Thyroid gland (tissue), 4 donors: ENCODE measurements at regions not wholly inside any gene's neighbourhood (a gene's known extent, or its start where the extent isn't known, plus 50 kb on each side); places are given as distances from the start of the nearest gene placed in this dataset.

Experiments
- DNase-seq, 2 donors: peaks; one replicate each; pipeline ENCODE4 v3.0.0-alpha.2; 2019
- H3K27ac ChIP-seq, 3 donors: fragments of 200-600 bp; sonication (generic); 1 replicate in 2 of 3; 2 replicates in 1 of 3; pipeline ENCODE4 v1.5.1; 2016 to 2019; ENCODE audit warnings: mild to moderate bottlenecking in 1 of 3, moderate library complexity in 1 of 3
- H3K27me3 ChIP-seq: fragments of 200-600 bp; sonication (generic); one replicate; pipeline ENCODE4 v1.5.1; 2019
- H3K36me3 ChIP-seq, 2 donors: fragments of 200-600 bp; sonication (generic); one replicate each; pipeline ENCODE4 v1.5.1; 2016 to 2019
- H3K4me1 ChIP-seq, 2 donors: fragments of 200-600 bp; sonication (generic); one replicate each; pipeline ENCODE4 v1.5.1; 2017 to 2019
- H3K4me3 ChIP-seq, 3 donors: fragments of 200-600 bp; sonication (generic); replicated peaks in 1 of 3; 1 replicate in 2 of 3; 2 replicates in 1 of 3; pipeline ENCODE4 v1.5.1; 2016; ENCODE audit warnings: mild to moderate bottlenecking in 1 of 3
- H3K9me3 ChIP-seq: fragments of 200-600 bp; sonication (generic); one replicate; pipeline ENCODE4 v1.5.1; 2017
- POLR2A ChIP-seq, 2 donors: fragments of 450-650 bp; IDR thresholded peaks; one replicate each; pipeline ENCODE4 v1.6.1; 2017; ENCODE audit warnings: antibody characterized with exemption in 2 of 2, mild to moderate bottlenecking in 2 of 2, moderate library complexity in 1 of 2
- WGBS, 2 donors: methylation state at CpG; one replicate each; pipeline ENCODE4 v1.1.5; 2017; 5-methylcytosine and 5-hydroxymethylcytosine counted together
- intact Hi-C: fragments of 100-400 bp; cut with DNase I; formaldehyde crosslinking; loops from one replicate; pipeline ENCODE4 v1.15.1; 2023
- TF ChIP-seq, protein P1 (sequence below), 6 experiments: fragments of 200-600 bp in 3 of 6; fragments of 450-650 bp in 3 of 6; sonication (generic) in 3 of 6; IDR thresholded peaks; one replicate each; pipeline ENCODE4 v1.5.1; 2016 to 2019; ENCODE audit warnings: antibody characterized with exemption in 6 of 6, mild to moderate bottlenecking in 2 of 6, inconsistent platforms in 1 of 6, moderate library complexity in 1 of 6

DNA sequence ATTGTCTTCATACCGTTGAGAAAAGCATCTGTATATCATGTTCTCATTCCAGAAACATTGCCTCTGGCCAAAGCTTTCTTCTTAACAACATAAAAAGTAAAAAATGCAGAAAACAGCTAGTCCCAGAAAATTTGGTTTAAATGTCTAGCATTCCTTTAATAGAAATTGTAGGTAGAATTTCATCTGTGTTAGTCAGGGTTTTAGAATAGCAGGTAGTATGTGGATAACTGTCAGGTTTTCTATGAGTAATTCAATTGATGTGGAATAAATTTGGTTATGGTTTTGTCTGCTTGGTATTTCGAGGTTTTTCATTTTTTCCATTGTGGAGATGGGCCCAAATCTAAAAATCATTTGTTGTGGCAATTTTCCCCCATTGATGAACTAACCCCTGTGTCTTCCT, 616.7 kb downstream of the KCNJ2 start:
- intact Hi-C loops, result no loop called here
- DNase-seq, result no peak
- Histone ChIP-seq H3K4me1 (no peaks in the 10 kb centered on the region), H3K9me3 (no peaks in the 10 kb centered on the region), H3K36me3 (no peaks in the 10 kb centered on the region), H3K27ac (no peak overlapping the region), H3K4me3 (no peak overlapping the region), H3K27me3 (no peaks in the 10 kb centered on the region)
- 85 to 87% methylated on average over 2 of the region's 2 CpGs for WGBS, 2 donors
- no peak for TF ChIP-seq POLR2A (IDR thresholded peaks at IDR 0.05)
- TF ChIP-seq, protein P1, sequence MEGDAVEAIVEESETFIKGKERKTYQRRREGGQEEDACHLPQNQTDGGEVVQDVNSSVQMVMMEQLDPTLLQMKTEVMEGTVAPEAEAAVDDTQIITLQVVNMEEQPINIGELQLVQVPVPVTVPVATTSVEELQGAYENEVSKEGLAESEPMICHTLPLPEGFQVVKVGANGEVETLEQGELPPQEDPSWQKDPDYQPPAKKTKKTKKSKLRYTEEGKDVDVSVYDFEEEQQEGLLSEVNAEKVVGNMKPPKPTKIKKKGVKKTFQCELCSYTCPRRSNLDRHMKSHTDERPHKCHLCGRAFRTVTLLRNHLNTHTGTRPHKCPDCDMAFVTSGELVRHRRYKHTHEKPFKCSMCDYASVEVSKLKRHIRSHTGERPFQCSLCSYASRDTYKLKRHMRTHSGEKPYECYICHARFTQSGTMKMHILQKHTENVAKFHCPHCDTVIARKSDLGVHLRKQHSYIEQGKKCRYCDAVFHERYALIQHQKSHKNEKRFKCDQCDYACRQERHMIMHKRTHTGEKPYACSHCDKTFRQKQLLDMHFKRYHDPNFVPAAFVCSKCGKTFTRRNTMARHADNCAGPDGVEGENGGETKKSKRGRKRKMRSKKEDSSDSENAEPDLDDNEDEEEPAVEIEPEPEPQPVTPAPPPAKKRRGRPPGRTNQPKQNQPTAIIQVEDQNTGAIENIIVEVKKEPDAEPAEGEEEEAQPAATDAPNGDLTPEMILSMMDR (IDR thresholded peaks at IDR 0.05), result no peak

DNA sequence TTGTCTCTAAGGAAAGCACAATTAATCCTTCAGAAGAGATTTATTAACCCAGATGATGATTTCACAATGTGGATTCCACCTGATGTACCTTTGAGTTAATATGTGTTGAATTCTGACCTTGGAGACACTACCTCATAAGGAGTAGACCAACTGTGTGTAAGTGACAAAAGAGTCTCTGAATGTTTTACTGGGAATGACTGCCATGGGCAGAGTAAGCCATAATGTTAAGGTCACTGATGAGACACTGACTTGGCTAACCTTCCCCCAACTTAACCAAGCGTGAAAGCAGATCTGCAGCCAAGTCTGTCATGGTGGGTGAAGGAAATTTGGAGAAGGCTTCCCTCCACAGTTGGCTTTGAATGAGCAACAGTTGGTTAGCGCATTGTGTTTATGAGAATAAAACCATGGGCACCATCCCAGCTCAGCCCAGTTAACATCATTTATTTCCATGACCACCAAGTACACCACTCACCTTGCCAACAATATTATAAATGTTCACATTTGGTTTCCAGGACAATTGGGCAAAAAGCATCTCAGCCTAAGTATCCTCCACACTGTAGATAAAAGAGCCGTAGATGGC, 618.5 kb downstream of the KCNJ2 start:
- Histone ChIP-seq H3K4me1 (no peaks in the 10 kb centered on the region), H3K4me3 (no peak overlapping the region), H3K36me3 (no peaks in the 10 kb centered on the region), H3K27ac (no peak overlapping the region), H3K27me3 (no peaks in the 10 kb centered on the region), H3K9me3 (no peaks in the 10 kb centered on the region)
- intact Hi-C loops, result no loop called here
- TF ChIP-seq, protein P1 (IDR thresholded peaks at IDR 0.05), result no peak
- TF ChIP-seq POLR2A (IDR thresholded peaks at IDR 0.05), result no peak
- 92% methylated on average over 3 of the region's 3 CpGs for WGBS, 2 donors
- DNase-seq, result no peak

DNA sequence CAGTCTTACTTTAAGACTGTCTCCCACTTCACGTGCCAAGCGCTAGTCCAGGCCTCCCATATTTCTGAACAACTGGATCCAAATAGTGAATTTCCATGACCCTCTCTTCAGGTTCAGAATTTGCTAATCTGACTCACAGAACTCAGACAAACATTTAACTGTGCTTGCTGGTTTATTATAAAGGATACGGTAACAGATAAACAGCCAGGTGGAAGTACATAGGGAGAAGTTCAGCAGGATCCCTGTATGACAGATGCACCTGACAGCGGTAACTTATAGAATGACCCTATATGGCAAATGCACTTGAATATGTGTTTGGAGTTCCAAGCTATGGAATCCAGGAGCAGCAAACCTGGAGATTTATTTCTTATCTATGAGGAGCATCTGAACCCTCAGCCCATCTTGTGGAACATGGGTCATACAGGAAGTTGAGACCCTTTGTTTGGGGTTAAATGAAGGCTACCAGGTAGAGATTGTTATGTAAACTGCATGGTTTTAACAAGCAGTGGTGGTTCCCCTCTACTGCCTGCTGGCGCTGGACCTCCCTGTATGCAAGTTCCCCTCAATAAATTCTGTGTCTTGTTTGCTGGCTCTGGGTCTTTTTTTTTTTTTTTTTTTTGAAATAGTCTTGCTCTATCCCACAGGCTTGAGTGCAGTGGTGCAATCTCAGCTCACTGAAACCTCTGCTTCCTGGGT, 622.6 kb downstream of the KCNJ2 start:
- no peaks in the 10 kb centered on the region for H3K36me3 ChIP-seq
- TF ChIP-seq POLR2A (IDR thresholded peaks at IDR 0.05), result no peak
- TF ChIP-seq, protein P1 (IDR thresholded peaks at IDR 0.05), result no peak
- no peak overlapping the region for H3K27ac ChIP-seq
- H3K4me3 ChIP-seq, result no peak overlapping the region
- no peaks in the 10 kb centered on the region for H3K27me3 ChIP-seq
- intact Hi-C loops, result no loop called here
- WGBS, 2 donors, result 89 to 93% methylated on average over 5 of the region's 5 CpGs
- H3K9me3 ChIP-seq, result no peaks in the 10 kb centered on the region
- no peaks in the 10 kb centered on the region for H3K4me1 ChIP-seq
- no peak for DNase-seq

DNA sequence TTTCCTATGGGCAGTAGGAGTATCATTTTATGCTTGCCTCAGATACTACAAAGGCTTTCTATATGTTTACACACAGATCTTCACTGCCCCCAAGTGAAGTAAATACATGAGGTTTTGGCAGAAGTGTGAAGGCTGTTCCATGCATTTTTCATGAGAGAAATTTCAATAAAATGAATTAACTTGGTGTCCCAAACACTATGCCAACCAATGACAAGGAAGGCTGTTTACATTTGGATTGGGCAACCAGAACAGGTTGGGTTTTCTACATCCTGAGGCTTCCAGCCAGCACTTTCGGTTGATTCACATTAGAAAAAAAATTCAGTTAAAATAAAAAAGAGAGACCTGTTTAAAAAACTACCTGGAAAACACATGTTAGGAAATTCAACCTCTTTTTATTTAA, 625.4 kb downstream of the KCNJ2 start:
- 91 to 98% methylated on average over 1 of the region's 1 CpG for WGBS, 2 donors
- no peaks in the 10 kb centered on the region for H3K36me3 ChIP-seq
- H3K4me3 ChIP-seq, result no peak overlapping the region
- intact Hi-C loops, result no loop called here
- no peaks in the 10 kb centered on the region for H3K27me3 ChIP-seq
- no peak overlapping the region for H3K27ac ChIP-seq
- DNase-seq, result no peak
- H3K4me1 ChIP-seq, result no peaks in the 10 kb centered on the region
- no peaks in the 10 kb centered on the region for H3K9me3 ChIP-seq
- TF ChIP-seq, protein P1 (IDR thresholded peaks at IDR 0.05), result no peak
- no peak for TF ChIP-seq POLR2A (IDR thresholded peaks at IDR 0.05)

DNA sequence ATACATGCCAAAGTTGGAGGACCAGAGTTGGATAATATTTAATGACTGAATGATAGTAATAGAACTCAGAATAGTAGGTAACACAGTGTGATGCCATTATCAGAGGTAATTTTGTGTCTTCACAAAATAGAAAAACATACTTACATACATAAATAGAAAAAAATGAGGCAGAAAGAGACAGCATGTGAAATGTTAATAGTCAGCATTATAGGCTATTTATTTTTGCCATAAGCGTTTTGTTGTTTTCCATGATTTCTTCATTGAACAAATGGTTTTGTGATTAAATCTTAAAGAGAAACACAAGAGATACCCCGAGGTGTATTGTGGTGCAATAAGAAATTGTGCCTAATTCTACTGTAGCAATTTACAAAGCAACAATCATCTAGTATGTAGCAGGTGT, 626.3 kb downstream of the KCNJ2 start:
- no peak for DNase-seq
- no peak overlapping the region for H3K4me3 ChIP-seq
- H3K27me3 ChIP-seq, result no peaks in the 10 kb centered on the region
- H3K4me1 ChIP-seq, result no peaks in the 10 kb centered on the region
- intact Hi-C loops, result no loop called here
- 88 to 89% methylated on average over 2 of the region's 2 CpGs for WGBS, 2 donors
- no peaks in the 10 kb centered on the region for H3K9me3 ChIP-seq
- H3K36me3 ChIP-seq, result no peaks in the 10 kb centered on the region
- no peak overlapping the region for H3K27ac ChIP-seq
- TF ChIP-seq, protein P1 (IDR thresholded peaks at IDR 0.05), result no peak
- no peak for TF ChIP-seq POLR2A (IDR thresholded peaks at IDR 0.05)
